ENCODE measurements at regions not wholly inside any gene's neighbourhood (a gene's known extent, or its start where the extent isn't known, plus 50 kb on each side); places are given as distances from the start of the nearest gene placed in this dataset.

DNA sequence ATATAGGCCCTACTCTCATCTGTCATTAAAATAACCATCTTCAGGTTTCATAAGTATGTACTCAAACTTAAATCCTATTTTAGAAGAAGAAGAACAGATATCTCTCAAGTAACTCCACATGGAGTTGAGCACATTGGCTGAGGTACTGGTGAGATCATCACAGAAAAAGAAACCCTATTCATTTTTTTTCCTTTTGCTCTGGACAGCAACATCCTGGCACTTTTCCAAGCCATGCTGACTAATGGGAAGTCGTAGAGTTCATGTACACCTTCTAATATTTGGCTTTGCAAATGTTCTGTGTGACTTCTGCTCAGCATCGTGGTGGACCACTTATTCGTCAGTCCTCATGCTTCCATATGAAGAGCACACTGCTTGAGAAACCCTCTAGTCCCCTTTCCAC lies 336.0 kb upstream of the KCNH8 start:
- no peaks in the 10 kb centered on the region for H4K20me1 ChIP-seq (ENCODE audit: control insufficient read depth, insufficient read depth, insufficient read length)
- H3K79me2 ChIP-seq (ENCODE audit: insufficient read depth, low read length), result no peaks in the 10 kb centered on the region
- no peak overlapping the region for H2BK20ac ChIP-seq (ENCODE audit: low read depth, low read length, poor library complexity, severe bottlenecking)
- H3K4me1 Mint-ChIP-seq, result 0 out of 4 replicates have a peak, but pooled peaks cover 0 to 2% of the 10 kb centered on the region in 2 experiments
- H3K23me2 ChIP-seq (ENCODE audit: insufficient read length, low read depth, low read length, poor library complexity, severe bottlenecking), result no peaks in the 10 kb centered on the region
- DNase-seq, result no peak
- no peaks in the 10 kb centered on the region for H3K27me3 Mint-ChIP-seq (ENCODE audit: low read depth)
- no peak overlapping the region for H3K14ac ChIP-seq (ENCODE audit: insufficient read depth, low read length)
- no peak overlapping the region for H3T11ph ChIP-seq (ENCODE audit: low read length)
- H3K4me3 Mint-ChIP-seq, result no peak overlapping the region
- TF ChIP-seq, protein P1, sequence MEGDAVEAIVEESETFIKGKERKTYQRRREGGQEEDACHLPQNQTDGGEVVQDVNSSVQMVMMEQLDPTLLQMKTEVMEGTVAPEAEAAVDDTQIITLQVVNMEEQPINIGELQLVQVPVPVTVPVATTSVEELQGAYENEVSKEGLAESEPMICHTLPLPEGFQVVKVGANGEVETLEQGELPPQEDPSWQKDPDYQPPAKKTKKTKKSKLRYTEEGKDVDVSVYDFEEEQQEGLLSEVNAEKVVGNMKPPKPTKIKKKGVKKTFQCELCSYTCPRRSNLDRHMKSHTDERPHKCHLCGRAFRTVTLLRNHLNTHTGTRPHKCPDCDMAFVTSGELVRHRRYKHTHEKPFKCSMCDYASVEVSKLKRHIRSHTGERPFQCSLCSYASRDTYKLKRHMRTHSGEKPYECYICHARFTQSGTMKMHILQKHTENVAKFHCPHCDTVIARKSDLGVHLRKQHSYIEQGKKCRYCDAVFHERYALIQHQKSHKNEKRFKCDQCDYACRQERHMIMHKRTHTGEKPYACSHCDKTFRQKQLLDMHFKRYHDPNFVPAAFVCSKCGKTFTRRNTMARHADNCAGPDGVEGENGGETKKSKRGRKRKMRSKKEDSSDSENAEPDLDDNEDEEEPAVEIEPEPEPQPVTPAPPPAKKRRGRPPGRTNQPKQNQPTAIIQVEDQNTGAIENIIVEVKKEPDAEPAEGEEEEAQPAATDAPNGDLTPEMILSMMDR (conservative IDR thresholded peaks at IDR 0.05), result no peak
- H3K56ac ChIP-seq (ENCODE audit: insufficient read length, low read depth, low read length), result no peak overlapping the region
- no CpG with 5 or more reads among the region's 3 CpGs for WGBS (ENCODE audit: extremely low coverage, insufficient read length, low lambda C conversion rate)
- H3K27ac Mint-ChIP-seq, result no peak overlapping the region
- H3K27me3 ChIP-seq (ENCODE audit: insufficient read depth, low read length), result no peaks in the 10 kb centered on the region
- H4K5ac ChIP-seq (ENCODE audit: insufficient read length, low read depth, low read length), result no peak overlapping the region
- no peaks in the 10 kb centered on the region for H3K9me3 Mint-ChIP-seq
- no peak overlapping the region for H2AK5ac ChIP-seq (ENCODE audit: insufficient read length, low read length)
- no peak overlapping the region for H2BK5ac ChIP-seq (ENCODE audit: insufficient read length, low read length)
- no peaks in the 10 kb centered on the region for H3K4me1 ChIP-seq (ENCODE audit: insufficient read depth, low read length)
- H2BK12ac ChIP-seq (ENCODE audit: insufficient read length, low read depth, low read length), result no peak overlapping the region
- H3K79me1 ChIP-seq (ENCODE audit: insufficient read depth, low read depth, low read length, poor library complexity, severe bottlenecking), result no peaks in the 10 kb centered on the region
- no peak overlapping the region for H4K8ac ChIP-seq (replicated peaks; ENCODE audit: insufficient read length, low read depth, low read length)
- H3K36me3 Mint-ChIP-seq (ENCODE audit: insufficient read depth in 1 of 3, low read depth in 3 of 3), result no peaks in the 10 kb centered on the region
- no peak overlapping the region for H3K4ac ChIP-seq (ENCODE audit: low read depth, low read length)
- H3K18ac ChIP-seq (ENCODE audit: insufficient read length, low read depth, low read length), result no peak overlapping the region
- H3K4me2 ChIP-seq (ENCODE audit: insufficient read depth, insufficient read length, low read length), result no peak overlapping the region
- no peak overlapping the region for H2BK15ac ChIP-seq (ENCODE audit: low read depth, low read length)
- H2BK120ac ChIP-seq (ENCODE audit: low read depth, low read length, poor library complexity, severe bottlenecking), result no peak overlapping the region
- no peak overlapping the region for H3K27ac ChIP-seq (ENCODE audit: insufficient read length, low read depth, low read length)
- H3K23ac ChIP-seq (ENCODE audit: insufficient read length, low read depth, low read length), result no peak overlapping the region
- no peak overlapping the region for H4K91ac ChIP-seq (ENCODE audit: insufficient read length, low read depth, low read length)
- H3K9ac ChIP-seq (ENCODE audit: extremely low read depth, insufficient read length, low read length), result no peak overlapping the region
- no peak overlapping the region for H2AFZ ChIP-seq (ENCODE audit: low read length)
- no peaks in the 10 kb centered on the region for H3K9me3 ChIP-seq (ENCODE audit: control insufficient read depth, low read depth, low read length)
